ENCODE measurements at regions not wholly inside any gene's neighbourhood (a gene's known extent, or its start where the extent isn't known, plus 50 kb on each side); places are given as distances from the start of the nearest gene placed in this dataset.
"Not testable (repeated sequence)": the region's sequence is repeated elsewhere in the genome, so short reads cannot be mapped to it uniquely, and the experiment has no call there.

- DNase-seq = no peak
Observed at GRCh38 chr16:9661336-9662017, 520.8 kb downstream of the GRIN2A start.

GRCh38 chr16:9663588-9663987 is 518.6 kb downstream of the GRIN2A start:
- no peak for DNase-seq

GRCh38 chr16:9665851-9666271 is 516.4 kb downstream of the GRIN2A start:
- peak; percentile 4 for DNase-seq

- DNase-seq = no peak
Observed at GRCh38 chr16:9666834-9667480, 515.3 kb downstream of the GRIN2A start.

GRCh38 chr16:9670033-9670432 is 512.2 kb downstream of the GRIN2A start:
- DNase-seq = no peak

- DNase-seq = not testable (repeated sequence)
Observed at GRCh38 chr16:9670616-9671015, 511.6 kb downstream of the GRIN2A start.

GRCh38 chr16:9676560-9677300 is 505.5 kb downstream of the GRIN2A start:
- DNase-seq = not testable (repeated sequence)

- no peak for DNase-seq
Observed at GRCh38 chr16:9677301-9677653, 505.0 kb downstream of the GRIN2A start.

- no peak for DNase-seq
Observed at GRCh38 chr16:9679213-9679767, 502.9 kb downstream of the GRIN2A start.

GRCh38 chr16:9680019-9680655 is 502.1 kb downstream of the GRIN2A start:
- DNase-seq = no peak

- DNase-seq = no peak
Observed at GRCh38 chr16:9680968-9681367, 501.3 kb downstream of the GRIN2A start.

GRCh38 chr16:9681508-9681907 is 500.7 kb downstream of the GRIN2A start:
- no peak for DNase-seq

- DNase-seq = no peak
Observed at GRCh38 chr16:9682320-9682719, 499.9 kb downstream of the GRIN2A start.

- no peak for DNase-seq
Observed at GRCh38 chr16:9683677-9684076, 498.6 kb downstream of the GRIN2A start.

GRCh38 chr16:9687737-9688319 is 494.4 kb downstream of the GRIN2A start:
- DNase-seq = no peak

- no peak for DNase-seq
Observed at GRCh38 chr16:9689597-9689996, 492.6 kb downstream of the GRIN2A start.

GRCh38 chr16:9695152-9695551 is 487.1 kb downstream of the GRIN2A start:
- no peak for DNase-seq

Data from DMS53 (cell line).